Glomerular endothelial cell (primary cell): ENCODE measurements at regions not wholly inside any gene's neighbourhood (a gene's known extent, or its start where the extent isn't known, plus 50 kb on each side); places are given as distances from the start of the nearest gene placed in this dataset.

Experiments
- DNase-seq: peaks from one replicate; pipeline ENCODE4 v3.0.0-alpha.2; 2011; ENCODE audit warnings: low read depth, low spot score; ENCODE audit errors: extremely low read depth

GRCh38 chr15:96565266-96565665, 234.8 kb downstream of the NR2F2 start:
- no peak for DNase-seq

DNA sequence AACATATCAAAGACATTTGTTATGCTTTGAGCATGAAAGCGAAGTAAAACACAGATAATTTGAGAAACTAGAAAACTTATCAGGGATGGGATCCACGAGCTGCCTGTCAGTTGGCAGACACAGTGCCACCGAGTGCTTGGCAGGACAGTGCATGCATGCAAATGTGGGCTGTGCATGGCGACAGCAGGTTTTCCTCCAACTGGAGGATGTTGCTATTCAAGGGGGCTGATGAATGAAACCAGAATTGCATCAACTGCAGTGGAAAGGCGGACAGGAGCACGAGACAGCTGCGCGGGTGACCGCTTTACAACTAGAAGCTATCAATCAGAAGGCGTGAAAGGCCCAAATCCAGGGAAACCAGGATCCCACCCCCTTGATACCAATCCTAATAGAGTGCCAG, 244.3 kb downstream of the NR2F2 start:
- DNase-seq: no peak

DNA sequence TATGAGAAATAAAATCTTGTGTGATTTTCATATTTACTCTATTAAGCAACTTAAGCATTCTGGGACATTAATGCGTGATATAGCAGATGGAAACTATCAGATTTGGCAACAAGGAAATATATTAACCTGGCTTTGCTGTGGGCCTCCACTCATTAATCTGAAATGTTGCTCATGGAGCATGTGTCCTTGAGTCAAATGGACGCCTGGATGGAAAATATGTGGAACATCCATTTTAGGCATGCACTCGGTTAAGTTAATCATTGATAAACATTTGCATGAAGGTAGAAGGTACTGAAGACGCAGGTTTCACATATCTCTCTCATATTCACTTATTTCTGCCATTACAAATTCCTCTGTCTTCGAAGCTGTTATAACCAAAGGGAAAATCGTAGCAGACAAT, 246.1 kb downstream of the NR2F2 start:
- no peak for DNase-seq

DNA sequence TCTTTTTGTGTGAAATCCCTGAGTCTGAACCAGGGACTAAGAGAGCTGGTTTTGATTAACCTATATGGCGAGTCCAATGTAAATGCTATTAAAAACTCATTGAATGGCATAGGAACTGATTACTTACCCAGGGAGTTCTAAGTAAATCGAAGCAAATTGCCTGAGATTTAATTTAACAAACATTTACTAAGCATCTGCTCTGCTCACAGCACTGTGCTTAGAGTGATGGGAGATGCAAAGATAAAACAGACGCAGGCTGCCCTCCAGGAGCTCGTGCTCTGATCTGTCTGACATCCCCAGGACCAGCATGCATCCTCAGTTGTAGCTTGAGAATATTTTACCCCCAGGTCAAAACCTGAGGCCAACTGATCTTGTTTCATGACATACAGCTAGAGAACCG, 247.9 kb downstream of the NR2F2 start:
- no peak for DNase-seq

GRCh38 chr15:96581371-96581770, 250.9 kb downstream of the NR2F2 start:
- no peak for DNase-seq

- no peak for DNase-seq
These were observed 252.0 kb downstream of the NR2F2 start for GRCh38 chr15:96582473-96582872.

DNA sequence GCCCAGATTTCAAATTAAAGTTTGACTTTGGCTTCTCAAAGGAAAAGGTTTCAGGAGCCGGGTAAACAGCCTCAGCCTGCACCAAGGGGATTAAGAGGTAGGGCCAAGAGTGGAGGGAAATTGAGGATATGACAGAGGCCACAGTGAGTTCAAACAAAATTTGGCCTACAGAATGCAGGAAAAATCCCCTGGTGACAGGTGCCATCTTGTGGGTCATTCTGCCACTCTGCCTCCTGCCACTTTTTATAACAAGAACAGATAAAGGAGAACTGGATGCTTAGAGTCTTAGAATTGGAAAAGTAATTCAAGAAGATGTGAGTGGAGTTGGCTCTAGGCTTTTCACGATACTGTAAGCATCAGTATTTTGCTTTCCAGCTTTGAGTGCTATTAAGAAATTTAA, 253.2 kb downstream of the NR2F2 start:
- DNase-seq: no peak

GRCh38 chr15:96585484-96586386, 255.2 kb downstream of the NR2F2 start:
- no peak for DNase-seq

DNA sequence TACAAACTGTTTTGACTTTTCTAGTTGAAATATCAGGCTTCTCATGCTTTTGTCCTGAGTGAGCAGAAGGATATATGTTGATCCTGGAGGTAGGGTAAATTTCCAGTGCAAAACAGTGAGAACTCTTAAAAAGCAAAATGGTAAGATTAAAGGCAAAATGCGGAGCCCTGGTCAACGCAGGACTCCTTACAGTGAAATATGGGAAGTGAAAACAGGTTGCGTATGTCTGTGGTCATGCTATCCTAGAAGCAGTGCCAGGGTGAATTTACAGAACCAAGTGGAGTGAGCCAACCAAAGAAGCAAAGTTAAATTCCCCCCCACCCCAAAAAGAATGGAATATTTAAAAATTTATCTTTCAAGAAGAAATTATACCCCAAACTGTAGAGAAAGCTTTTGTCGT, 256.4 kb downstream of the NR2F2 start:
- DNase-seq: no peak

- DNase-seq: no peak
These were observed 259.4 kb downstream of the NR2F2 start for GRCh38 chr15:96589864-96590263.

- DNase-seq: no peak
These were observed 263.2 kb downstream of the NR2F2 start for GRCh38 chr15:96593735-96594134.

DNA sequence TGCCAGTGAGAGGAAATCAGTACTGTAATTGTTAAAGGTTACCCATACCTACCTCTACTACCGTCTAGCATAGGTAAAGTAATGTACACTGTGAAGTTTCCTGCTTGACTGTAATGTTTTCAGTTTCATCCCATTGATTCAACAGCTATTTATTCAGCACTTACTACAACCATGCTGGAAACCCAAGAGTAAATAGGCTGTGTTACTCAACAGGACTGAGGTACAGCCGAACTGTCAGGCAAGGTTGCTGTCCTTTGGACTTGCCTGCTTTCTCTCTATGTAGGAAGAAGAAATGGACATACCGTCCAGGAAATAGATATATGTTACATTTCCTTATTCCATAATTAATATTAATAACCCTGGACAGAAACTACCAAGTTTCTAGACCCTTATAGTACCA, 265.5 kb downstream of the NR2F2 start:
- no peak for DNase-seq

DNA sequence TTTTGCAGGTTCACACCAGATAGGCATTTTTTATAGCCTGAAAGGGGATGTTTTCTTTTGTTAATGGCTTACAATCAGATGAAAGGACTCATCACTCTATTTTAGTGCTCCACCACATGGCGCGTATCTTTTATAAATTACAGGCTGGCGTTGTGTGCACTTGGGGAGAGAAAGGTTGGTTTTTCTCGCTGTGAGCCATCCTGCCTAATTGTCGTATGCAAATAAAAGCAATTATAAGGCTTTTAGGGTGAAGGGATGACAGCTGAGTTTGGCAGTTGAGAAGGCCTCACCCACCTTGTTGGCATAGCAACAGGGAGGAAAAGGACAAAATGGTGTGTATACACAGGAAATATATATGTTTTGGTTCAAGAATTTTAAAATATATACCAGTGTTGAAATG, 268.0 kb downstream of the NR2F2 start:
- DNase-seq: no peak

- DNase-seq: no peak
These were observed 268.8 kb downstream of the NR2F2 start for GRCh38 chr15:96599268-96599667.

DNA sequence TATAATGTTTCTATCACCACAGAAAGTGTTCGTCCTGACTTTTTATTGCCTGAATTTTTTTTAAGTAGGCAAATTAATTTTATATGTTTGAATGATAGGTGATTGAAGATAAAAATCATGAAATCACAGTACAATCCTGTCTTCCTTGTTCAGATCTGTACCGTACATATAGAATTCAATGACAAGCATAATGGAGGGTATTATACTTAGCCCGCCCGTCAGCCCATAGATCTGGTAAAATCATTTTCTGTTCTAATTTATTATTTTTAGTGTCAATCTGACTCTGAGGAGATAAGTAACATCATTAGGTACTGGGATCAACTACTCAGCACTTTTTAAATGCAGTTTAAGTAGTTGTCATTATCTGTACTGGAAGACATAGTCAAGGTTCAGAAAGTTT, 269.9 kb downstream of the NR2F2 start:
- no peak for DNase-seq

DNA sequence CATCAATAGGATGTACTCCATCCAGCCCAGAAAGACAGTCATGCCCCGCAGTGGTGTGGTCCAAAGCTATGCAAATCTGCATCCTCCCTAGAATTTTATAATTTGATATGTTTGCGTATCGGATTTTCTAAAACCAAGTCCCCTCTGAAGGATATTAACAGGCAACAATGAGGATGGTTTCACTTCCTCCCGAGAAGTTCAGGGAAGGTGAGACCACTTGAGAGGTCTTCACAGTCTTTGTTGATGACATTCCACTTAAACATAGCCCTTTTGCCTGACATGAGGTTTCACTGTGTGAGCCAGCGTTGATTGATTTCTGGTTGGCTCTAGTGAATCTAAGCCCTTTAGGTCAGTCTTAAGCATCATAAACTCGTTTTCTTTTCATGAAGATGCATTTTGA, 276.1 kb downstream of the NR2F2 start:
- no peak for DNase-seq

GRCh38 chr15:96610757-96611156, 280.3 kb downstream of the NR2F2 start:
- no peak for DNase-seq

DNA sequence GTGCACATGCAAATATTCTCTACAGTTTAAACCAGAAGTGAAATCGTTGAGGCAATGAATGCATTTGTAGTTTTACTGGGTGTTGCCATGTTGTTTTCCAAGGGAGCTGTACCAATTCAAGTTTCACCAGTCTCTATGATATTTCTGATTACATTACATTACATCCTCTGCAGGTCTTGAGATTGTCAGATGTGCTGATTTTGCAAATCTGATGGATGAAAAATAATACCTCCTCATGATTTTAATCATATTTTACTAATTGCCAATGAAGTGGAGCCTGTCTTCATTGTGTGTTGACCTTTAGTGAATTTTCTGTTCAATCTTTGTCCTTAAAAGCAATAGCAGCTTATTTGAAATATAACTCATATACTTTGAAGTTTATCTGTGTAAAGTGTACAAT, 282.4 kb downstream of the NR2F2 start:
- DNase-seq: no peak

- DNase-seq: no peak
These were observed 288.7 kb downstream of the NR2F2 start for GRCh38 chr15:96619174-96619573.

DNA sequence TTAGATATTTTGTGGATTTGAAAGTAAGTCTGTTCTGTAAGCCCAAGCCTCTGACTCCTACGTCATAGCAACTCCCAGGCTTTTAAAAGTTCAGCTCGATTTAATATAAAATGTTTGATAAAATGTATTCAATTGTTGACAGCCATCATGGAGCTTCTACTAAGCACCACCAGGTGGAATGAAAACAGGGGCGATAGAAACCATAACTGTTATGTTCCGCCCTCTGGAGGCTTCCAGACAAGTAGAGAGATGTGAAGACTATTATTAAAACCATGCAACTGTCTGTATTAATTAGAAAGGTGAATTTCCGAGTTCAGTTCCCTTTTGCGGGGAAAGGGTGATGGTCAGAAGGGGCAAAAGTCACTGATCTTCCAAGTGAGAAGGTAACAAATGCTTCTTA, 292.2 kb downstream of the NR2F2 start:
- no peak for DNase-seq

- DNase-seq: no peak
These were observed 294.8 kb downstream of the NR2F2 start for GRCh38 chr15:96625256-96625655.

DNA sequence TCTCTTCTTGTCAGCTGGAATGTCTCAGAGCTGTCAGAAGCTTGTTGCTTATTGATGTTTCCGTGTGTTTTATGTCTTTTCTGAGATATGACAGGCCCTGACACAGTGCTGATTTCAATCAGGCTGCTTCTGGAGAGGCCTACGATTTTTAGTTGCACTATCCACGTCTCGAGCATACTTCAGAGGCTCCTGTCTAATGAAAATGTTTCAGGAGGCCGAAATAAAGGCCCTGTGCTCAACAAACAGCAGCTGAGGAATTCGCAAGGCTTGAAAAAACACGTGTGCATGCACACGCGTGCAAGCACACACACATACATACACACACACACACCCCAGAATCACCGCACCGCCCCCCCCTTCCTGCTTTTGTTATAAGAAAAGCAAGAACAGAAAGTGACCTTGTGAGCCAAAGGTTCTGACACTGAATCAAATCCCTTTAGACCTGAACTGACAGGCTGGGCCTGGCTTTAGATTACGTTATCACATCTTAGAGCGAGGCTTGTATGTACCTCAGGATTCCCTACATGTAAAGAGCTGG, 296.6 kb downstream of the NR2F2 start:
- no peak for DNase-seq

DNA sequence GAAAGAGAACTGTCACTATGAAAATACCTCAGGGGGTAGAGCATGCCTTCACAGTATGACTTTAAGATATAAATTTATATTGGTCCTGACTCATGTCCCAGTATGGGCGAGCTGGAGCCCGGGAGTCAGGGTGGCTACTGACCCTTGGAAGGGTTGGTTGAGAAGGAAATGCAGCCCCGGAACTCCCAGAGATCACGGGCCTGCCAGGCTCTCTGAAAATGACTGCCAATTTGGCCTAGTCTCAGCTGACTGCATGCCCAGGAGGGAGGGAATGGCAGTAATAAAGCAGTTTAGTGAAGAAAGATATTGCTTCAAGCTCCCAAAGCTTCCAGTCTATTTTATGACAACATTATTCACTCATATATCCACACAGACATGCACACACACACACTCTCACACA, 299.0 kb downstream of the NR2F2 start:
- no peak for DNase-seq
